GM20431 (cell line): ENCODE measurements at regions not wholly inside any gene's neighbourhood (a gene's known extent, or its start where the extent isn't known, plus 50 kb on each side); places are given as distances from the start of the nearest gene placed in this dataset.
"Not testable (repeated sequence)": the region's sequence is repeated elsewhere in the genome, so short reads cannot be mapped to it uniquely, and the experiment has no call there.

ENCODE experiments used
- in situ Hi-C: fragments of 300-500 bp; cut with MseI, MboI; formaldehyde crosslinking; loops from one replicate; pipeline ENCODE4 v1.15.0; 2020; ENCODE audit warnings: low sequenced_read_pairs; ENCODE audit not compliant: unreplicated experiment

DNA sequence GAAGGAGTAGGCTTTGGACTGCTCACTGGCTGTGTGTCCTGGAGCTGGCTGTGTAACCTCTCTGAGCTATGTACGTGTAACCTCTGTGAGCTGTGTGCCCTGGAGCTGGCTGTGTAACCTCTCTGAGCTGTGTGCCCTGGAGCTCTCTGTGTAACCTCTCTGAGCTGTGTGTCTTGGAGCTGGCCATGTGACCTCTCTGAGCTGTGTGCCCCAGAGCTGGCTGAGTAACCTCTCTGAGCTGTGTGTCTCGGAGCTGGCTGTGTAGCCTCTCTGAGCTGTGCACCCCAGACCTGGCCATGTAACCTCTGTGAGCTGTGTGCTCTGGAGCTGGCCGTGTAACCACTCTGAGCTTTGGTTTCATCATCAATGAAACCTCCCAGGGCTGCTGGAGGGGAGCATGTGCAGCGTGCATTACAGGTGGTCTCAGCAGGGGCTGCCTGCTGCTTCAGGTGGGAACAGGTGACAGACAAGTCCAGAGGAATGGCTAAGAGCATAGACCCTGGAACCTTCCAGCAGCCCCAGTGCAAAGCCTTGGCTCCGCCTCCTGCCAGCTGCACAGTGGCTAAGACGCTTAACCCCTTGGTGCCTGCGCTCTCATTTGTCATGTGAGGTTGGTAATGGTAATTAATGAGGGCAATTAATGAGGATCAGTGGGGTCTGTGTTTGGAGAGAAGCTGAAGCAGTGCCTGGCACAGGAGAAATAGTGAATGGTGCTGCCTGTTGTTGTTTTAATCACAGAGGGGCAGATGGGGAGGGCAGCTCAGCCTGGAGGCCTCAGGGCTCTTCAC lies 86.7 kb downstream of the KATNIP start:
- in situ Hi-C loops: loop anchor here (25.0 kb wide), 1 partner anchor 451 kb away; no protein-coding TSS in a partner anchor

DNA sequence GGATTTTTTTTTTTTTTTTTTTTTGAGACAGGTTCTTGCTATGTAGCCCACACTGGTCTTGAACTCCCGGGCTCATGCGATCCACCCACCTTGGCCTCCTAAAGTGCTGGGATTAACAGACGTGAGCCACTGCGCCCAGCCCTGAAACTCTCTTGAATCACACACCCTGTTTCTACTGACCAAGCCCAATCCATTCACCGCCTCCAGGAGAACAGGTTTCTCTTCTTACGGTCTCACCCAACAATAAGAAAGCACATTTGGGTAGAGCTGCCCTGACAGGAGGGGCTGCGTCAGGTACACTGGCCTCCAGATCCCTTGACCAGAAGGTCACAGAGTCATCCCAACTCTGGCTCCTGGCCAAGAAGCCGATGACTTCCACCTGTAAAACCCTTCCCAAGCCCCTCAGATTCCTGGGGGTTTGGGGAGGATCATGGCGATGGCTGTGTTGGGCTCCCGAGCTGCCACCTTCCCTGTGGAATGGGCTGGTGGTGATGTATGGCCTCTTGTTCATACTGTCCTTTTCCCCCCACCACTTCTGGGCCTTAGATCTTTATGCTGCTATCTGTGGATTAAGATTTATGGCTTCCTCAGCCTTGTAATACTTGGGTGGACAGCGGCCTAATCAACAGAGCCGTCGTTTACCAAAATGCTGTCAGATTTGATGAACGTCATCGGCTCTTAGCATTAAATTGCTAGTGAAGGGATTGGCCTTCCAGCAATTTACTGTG lies 89.1 kb downstream of the KATNIP start:
- in situ Hi-C loops: loop anchor here (25.0 kb wide), 1 partner anchor 448 kb away; no protein-coding TSS in a partner anchor

DNA sequence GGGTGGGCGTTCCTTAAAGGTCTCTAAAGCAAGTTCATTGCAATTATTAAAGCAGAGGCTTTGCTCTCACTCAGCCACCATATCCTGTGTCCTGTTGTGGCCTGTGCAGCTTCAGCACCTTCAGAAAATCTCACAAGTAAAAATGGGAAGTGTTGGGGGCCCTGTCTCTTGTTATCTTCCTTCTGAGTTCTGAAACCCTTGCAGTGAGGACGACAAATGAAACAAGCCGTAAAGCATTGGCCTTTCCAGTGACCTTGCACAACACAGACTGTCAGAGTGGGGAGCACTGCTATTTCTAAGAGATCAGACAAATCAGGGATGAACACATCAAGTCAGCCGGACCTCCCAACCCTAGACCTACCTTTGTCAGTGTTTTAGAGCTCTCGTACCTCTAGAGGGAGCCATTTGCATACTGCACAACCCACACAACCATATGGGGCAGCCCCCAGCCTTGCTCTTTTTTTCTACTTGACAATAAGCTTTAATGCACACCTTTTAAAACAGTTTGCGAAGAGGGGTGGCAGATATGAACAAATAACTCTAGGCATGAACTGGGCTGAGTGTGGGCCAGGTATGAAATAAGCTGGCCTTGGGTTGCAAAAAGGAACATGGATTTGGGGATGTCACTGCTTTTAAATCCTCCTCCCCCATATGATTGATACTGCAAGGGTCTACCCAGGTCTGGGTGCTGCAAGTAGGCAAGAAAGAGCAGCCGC lies 89.8 kb downstream of the KATNIP start:
- in situ Hi-C loops: loop anchor here (25.0 kb wide), 1 partner anchor 448 kb away; no protein-coding TSS in a partner anchor

DNA sequence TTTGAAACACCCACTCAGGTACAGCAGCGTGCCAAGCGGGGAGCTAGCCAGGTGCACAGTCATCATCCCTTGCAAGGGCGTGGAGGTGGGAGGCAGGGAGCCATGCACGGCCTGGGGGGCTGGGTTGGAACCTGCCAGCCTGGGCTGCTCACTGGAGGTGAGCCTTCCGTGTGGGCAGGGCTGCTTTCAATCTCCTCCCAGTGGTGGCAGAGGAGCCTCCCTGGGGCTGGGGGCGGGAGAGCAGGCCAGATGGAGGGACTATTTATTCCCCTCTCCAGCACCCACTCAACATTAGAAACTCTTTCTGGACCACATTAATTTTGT lies 90.3 kb downstream of the KATNIP start:
- in situ Hi-C loops: loop anchor here (25.0 kb wide), 1 partner anchor 447 kb away; no protein-coding TSS in a partner anchor

DNA sequence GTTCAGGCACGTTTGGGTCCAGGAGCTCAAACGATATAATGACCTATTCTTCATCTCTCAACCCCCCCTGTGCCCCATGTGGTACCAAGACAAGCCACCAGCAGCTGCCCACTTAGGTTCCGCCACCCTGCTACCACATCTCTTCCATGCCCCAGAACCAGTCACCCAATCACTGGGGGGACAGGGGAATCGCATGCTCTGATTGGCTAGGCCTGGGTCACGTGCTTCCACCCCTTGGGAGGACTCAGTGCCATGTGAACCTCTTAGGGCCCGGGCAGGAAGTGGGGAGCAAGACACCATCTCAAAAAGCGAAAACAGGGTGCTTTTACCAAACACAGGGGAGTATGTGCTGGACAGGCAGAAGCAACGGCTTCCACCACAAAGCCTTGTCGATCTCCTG lies 91.3 kb downstream of the KATNIP start:
- in situ Hi-C loops: loop anchor here (25.0 kb wide), 1 partner anchor 446 kb away; no protein-coding TSS in a partner anchor

DNA sequence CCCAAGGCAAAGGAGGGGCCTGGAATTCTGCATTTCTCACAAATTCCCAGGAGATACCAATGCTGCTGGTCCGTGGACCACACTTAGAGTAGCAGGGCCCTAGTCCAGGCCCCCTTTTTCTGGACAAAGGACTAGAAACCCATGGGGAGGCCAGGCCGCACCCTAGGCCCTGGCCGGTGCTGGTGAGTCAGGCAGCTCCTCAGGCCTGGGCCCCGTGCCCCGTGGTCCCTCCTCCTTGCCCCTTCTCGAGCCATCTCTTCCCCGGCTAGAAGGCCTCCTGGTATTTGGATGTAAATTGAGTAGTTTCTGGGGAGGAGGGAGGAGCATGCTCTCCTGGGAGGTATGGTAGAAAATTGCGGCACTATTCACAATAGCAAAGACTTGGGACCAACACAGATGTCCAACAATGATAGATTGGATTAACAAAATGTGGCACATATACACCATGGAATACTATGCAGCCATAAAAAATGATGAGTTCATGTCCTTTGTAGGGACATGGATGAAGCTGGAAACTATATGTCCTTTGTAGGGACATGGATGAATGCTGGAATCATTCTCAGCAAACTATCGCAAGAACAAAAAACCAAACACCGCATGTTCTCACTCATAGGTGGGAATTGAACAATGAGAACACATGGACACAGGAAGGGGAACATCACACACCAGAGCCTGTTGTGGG lies 91.9 kb downstream of the KATNIP start:
- in situ Hi-C loops: loop anchor here (25.0 kb wide), 1 partner anchor 445 kb away; no protein-coding TSS in a partner anchor

DNA sequence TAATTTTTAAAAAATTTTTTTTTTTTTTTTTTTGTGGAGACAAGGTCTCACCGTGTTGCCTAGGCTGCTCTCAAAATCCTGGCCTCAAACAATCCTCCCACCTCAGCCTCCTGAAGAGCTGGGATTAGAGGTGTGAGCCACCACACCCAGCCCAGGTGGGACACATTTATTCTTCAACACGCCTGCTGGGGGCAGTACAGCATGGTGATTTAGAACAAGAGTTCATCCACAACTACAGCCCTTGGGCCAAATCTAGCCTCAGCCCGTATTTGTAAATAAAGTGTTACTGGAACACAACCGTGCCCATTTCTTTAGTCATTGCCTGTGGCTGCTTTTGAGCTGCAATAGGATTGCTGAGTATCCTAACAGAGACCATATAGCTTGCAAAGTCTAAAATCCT lies 92.8 kb downstream of the KATNIP start:
- in situ Hi-C loops: loop anchor here (25.0 kb wide), 1 partner anchor 445 kb away; no protein-coding TSS in a partner anchor

DNA sequence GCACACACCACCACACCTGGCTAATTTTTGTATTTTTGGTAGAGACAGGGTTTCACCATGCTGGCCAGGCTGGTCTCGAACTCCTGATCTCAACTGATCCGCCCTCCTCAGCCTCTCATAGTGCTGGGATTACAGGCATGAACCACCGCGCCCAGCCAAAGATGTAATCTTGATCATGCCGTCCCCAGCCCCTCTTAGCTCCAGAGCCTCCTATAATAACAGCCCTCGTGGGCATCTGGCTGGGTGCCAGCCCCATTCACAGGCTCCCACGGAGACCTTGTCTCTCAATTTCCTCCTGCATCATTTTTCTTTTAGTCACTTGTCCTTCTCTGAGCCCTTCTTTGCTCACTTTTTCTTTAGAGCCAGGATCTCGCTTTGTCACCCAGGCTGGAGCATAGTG lies 94.2 kb downstream of the KATNIP start:
- in situ Hi-C loops: loop anchor here (25.0 kb wide), 1 partner anchor 443 kb away; no protein-coding TSS in a partner anchor

DNA sequence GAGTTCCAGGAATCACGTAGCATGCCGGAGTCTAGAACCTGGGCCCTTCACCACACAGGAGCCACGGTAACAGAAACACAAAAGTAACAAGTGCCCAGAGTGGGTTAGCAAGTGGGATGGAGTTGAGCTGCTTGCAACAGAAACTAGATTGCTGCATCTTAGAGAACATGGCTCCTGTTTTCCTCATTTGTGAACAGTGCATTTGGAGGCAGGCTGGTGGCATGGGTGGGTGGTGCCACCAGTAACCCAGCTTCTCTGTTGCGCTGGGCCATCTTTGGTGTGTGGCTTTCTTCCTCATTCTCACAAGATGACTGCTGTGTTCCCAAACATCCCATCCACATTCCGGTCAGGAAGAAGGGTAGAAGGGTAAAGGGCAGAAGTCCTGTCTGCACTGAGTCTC lies 95.5 kb downstream of the KATNIP start:
- in situ Hi-C loops: loop anchor here (25.0 kb wide), 1 partner anchor 442 kb away; no protein-coding TSS in a partner anchor

DNA sequence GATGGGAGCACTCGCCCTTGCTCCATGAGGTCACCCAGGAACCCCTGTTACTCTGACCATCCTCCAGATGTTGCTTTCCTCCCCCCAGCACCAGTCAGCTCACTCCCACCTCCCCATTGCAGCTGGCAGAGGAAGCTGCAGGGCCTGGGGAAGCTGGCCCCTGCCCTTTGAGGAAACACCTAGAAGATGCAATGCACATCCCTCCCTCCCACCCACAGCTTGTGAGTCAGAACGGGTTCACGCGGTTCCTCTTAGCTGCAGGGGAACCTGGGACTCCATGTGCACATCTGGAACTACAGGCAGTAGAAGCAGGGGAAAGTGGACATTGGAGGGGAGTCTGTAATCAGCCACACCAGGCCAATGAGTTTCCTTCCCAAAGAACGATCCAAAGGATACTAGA lies 96.9 kb downstream of the KATNIP start:
- in situ Hi-C loops: loop anchor here (25.0 kb wide), 1 partner anchor 440 kb away; no protein-coding TSS in a partner anchor

DNA sequence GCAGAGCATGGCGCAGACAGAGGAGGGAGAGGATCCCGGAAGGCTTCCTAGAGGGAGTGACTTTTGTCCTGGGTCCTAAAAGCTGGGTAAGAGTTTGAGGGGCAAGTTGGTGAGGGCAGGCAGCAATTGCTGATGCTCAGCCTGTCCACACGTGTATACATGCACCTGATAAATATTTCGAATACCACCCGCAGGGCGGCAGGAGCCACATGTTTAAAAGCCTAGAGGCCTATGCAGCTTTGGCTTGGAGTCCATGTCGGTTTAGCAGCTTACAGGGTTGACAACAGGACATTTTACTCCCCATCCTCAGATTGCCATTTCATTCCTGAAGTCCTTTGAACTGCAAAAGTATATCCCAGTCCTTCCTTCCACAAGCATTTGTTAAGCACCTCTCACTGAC lies 99.1 kb downstream of the KATNIP start:
- in situ Hi-C loops: loop anchor here (25.0 kb wide), 1 partner anchor 438 kb away; no protein-coding TSS in a partner anchor

DNA sequence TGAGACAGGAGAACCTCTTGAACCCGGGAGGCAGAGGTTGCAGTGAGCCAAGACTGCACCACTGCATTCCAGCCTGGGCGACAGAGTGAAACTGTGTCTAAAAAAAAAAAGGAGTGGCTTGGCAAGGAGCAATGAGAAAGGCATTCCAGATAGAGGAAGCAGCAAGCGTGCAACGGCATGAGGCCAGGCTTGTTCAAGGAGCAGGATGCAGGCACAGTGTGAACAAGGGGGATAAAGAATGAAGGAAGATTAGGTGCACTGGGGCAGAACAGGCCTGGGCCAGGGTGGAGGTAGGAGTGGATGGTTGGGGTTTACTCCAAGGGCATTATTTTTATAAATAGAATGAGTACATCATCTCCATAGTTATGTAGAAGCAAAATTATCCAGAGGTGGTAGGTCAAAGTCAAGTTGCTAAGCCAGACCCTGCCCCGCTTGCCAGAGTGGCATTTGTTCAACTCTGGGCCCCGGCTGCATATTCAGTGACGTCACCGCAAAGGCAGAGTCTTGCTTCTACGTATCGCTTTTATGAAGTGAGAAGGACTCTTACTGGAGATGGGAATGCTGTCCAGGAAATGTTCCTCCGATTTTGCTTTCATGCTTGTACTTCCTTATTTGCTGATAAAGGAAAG lies 100.2 kb downstream of the KATNIP start:
- in situ Hi-C loops: no loop called here

DNA sequence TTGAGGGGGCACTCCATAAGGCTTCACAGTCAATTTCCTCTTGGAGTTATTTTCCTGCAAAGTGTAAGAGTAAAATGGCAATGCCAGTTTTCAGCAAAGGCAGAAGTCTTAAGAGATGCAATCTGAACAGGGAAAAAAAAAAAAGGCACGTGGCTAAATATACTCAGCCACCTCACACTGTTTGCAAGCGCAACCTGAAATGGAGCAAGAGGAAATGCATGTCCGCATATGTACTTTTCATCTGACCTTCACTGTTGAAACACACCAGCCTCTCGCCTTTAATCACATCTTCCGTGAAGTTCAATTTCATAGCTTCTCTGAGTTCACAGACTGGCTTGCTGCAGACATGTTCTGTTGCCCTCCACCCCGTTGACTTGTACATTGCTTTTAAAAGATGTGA lies 101.4 kb downstream of the KATNIP start:
- in situ Hi-C loops: no loop called here

DNA sequence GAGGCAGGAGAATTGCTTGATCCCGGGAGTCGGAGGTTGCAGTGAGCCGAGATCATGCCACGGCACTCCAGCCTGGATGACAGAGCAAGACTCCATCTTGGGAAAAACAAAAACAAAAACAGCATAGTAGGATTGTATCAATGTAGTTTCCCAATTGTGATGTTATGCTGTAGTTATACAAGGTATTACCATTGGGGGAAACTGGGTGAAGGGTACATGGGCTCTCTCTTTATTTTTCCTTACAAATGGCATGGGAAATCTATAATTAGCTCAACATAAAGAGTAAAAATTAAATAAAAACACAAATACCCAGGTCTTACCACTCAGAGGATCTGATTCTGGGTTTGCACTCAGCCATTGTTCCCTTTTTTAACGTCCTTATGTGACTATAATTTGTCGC lies 107.9 kb downstream of the KATNIP start:
- in situ Hi-C loops: no loop called here

DNA sequence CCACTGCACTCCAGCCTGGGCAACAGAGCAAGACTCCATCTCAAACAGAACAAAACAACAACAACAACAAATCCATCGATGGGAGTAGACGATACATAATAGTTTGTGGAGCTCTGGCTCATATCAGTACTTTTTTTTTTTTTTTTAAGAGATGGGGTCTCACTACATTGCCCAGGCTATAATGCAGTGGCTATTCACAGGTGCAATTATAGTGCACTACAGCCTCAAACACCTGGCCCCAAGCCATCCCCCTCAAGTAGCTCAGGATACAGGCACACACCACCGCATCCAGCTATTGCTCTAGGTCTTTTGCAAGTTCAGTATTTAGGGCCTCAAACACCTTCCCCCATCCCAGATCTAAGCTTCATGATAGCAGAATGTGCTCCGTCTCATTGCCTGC lies 110.6 kb downstream of the KATNIP start:
- in situ Hi-C loops: no loop called here

DNA sequence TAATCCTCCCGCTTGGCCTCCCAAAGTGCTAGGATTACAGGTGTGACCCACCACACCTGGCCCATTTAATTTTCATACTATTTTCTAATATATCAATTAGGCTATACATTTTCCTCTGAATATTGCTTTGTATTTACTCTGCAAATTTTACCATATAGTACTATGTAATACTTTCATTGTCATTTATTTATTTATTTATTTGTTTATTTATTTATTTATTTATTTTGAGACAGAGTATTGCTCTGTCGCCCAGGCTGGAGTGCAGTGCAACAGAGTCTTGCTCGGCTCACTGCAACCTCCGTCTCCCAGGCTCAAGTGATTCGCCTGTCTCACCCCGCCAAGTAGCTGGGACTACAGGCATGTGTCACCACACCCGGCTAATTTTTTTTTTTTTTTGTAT lies 113.3 kb downstream of the KATNIP start:
- in situ Hi-C loops: not testable (repeated sequence)

DNA sequence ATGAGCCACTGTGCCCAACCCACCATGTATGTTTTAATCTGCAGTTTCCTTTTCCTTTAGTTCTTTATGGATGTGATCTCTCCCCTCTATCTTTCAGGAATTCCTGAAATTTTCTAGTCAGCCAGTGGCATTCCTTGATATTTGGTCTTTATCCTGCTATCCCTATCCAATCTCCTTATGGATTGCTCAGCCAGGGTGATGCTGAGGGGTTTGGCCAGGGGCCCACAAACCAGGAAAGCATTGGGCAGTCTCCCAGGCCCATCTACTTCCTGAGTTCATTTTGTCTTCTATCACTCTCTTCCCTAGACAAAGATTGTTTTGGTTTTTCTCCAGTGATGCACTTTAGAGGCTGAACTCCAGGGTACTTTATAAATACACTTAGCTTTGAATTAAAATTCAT lies 115.9 kb downstream of the KATNIP start:
- in situ Hi-C loops: no loop called here

DNA sequence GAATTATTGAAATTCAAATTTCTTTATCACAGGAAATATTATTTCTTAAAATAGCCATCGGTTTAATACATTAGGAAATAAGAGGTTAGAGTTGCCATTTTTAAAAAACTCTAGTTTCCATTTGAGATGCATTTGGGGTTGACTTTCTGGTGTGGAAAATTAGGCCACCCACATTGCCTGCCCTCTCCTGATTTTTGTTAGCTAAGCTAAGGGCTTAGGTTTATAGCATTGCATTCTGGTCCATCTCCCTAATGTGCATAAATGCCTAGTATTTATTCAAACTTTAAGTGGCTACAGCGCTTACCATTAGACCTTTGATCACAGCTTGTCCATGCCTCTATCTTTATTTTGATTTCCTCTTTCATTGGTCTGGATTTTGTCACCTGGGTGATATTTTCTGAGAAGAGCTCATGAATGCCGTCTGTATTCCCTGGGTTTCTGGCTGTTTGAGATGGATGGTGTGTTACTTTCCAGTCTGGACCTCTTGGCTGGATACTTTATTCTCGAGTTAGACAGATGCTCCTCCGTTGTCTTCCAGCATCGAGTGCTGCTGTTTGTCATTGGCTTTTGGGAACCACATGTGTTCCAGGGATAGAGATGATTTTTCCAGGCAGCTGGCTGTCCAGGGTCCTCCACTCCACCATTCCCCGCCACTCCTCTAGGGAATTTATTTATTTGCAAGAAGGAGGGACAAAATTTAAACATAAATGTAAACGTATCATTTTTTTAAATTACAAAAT lies 120.3 kb downstream of the KATNIP start:
- in situ Hi-C loops: no loop called here

DNA sequence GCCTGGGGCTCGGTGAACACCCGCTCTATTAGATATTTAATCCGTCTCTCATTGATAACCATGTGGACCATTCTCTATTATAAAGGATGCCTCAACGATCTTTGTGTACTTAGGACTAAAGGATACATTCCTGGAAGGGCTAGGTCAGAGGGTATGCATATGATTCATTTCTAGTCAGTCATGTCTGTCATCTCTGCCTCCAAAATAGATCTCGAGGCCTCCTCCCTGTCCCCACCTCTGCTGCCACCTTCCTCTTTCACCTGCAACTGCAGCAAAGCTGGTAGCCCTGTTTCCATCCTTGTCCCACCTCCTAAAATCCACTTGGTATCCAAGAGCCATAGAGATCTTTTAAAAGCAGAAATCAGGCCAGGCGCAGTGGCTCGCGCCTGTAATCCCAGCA lies 121.5 kb downstream of the KATNIP start:
- in situ Hi-C loops: no loop called here
